GM18861 (cell line): ENCODE measurements at regions not wholly inside any gene's neighbourhood (a gene's known extent, or its start where the extent isn't known, plus 50 kb on each side); places are given as distances from the start of the nearest gene placed in this dataset.

Source experiments
- ATAC-seq: cut with Tn5 transposase; IDR thresholded peaks from one replicate; pipeline ENCODE4 v1.9.1; 2021; ENCODE audit not compliant: unreplicated experiment

DNA sequence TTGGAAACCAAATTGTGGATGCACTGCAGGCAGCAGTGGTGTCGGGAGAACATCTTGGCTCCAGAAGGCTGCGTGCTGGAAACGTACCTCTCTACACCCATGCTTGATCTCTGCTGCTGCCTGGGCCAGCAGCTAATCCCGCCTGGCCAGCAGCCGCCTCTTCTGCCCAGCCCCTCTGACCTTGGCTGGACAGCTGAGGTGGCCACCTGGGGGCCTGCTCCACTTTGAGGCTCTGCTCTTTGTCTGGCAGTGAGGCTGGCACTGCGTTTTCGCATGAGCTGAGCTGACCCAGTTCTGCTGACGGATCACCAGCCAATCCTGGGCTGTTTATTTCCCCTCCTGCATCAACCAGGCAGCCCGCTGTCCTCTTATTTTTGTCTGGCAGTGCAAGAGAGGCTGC is 154.9 kb downstream of the TENT4A start:
- ATAC-seq: no peak

- ATAC-seq: no peak
These were observed 155.5 kb downstream of the TENT4A start for GRCh38 chr5:6868575-6869215.

DNA sequence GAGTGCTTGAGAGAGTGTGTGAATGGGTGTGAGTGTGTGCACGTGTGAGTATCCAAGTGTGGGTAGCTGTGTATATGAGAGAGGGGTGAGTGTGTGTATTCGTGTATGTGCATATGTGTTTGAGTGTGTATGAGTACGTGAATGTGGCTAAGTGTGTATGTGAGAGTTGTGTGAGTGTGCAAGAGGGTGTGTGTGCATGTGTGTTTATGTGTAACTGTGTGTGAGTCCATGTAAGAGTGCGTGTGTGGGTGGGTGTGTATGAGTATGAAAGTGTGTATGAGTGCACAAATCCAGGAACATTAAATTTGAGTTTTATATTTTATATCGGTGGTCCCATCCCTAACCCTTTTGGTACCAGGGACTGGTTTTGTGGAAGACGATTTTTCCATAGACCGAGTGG is 156.4 kb downstream of the TENT4A start:
- no peak for ATAC-seq

GRCh38 chr5:6872441-6873160 is 159.4 kb downstream of the TENT4A start:
- no peak for ATAC-seq

- no peak for ATAC-seq
These were observed 160.1 kb downstream of the TENT4A start for GRCh38 chr5:6873359-6873758.

GRCh38 chr5:6875376-6875775 is 162.1 kb downstream of the TENT4A start:
- no peak for ATAC-seq

DNA sequence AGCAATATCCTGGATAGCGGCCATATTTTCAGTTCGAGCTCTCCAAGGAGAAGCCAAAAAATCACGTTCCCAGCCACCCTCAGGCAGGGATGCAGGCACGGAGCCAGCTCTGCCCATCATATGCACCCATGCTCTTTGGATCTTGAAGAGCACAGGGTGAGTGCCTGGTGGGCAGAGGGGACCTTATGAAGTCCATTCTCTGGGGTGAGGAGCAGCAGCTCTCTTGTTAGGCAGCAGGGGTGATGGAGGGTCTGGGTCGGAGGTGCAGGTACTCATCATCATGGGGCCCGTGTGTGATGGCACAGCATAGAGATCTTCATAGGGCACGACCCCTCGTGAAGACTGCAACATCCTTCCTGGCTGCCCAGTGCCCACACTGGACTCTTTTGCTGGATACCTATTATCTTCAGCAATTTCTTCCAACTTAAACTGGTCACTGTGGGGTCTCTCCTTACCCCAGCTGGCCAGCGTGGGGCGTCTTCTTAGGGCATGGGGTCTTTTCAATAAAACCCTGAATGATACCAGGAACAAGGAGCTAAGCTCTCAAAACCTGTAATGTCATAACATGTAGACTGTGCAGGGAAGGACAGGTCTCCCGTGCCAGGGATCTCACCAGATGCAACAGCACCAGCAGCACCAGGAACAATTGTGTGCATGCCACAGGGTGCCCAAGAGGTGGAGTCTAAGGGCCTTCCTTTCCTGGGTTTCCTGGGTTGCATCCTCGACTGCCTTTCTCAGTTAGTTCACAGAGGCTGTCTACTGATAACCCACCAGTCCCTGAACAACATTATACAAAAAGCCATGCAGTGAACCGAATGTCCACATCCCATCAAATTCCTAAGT is 165.0 kb downstream of the TENT4A start:
- no peak for ATAC-seq

DNA sequence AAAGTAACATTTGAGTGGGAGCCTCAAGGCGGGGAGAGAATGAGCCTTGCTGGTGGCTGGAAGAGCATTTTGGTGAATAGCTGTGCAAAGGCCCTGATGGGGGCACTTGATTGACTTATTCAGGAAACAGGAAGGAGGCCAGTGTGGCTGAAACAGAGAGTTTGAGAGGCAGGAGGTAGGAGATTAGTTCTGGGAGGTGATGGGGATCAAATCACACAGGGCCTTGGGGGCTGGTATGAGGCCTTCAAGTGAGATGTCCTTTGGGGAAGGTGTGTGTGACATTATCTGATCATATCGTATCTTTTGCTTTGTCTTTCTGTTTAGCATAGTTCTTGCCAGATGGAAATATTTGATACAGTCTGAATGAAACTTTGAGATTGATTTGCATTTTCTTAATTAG is 172.3 kb downstream of the TENT4A start:
- ATAC-seq: no peak

GRCh38 chr5:6886866-6887265 is 173.6 kb downstream of the TENT4A start:
- ATAC-seq: no peak

GRCh38 chr5:6889030-6889429 is 175.8 kb downstream of the TENT4A start:
- ATAC-seq: no peak

- ATAC-seq: no peak
These were observed 186.0 kb downstream of the TENT4A start for GRCh38 chr5:6899221-6899620.

GRCh38 chr5:6900247-6901227 is 187.3 kb downstream of the TENT4A start:
- no peak for ATAC-seq

GRCh38 chr5:6902094-6902493 is 188.9 kb downstream of the TENT4A start:
- ATAC-seq: no peak

DNA sequence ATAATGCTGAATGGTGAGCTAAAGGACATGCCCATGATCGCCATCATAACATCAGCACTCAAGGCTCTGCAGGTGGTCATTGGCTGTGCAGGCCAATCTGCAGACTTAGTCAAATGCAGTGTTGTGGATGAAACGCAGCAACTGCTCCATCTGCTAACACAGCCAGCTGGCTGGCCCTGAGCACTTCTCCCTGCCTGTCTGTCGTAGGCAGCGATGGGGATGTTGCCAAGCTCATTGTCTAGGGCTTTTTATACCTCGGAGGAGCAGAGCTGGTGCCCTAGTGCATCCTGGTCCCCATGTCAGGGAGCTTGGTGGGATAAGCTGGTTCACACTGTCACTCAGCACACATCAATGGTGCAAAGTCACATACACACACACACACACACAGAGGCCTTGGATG is 189.4 kb downstream of the TENT4A start:
- ATAC-seq: no peak

- no peak for ATAC-seq
These were observed 190.7 kb downstream of the TENT4A start for GRCh38 chr5:6903934-6904333.

DNA sequence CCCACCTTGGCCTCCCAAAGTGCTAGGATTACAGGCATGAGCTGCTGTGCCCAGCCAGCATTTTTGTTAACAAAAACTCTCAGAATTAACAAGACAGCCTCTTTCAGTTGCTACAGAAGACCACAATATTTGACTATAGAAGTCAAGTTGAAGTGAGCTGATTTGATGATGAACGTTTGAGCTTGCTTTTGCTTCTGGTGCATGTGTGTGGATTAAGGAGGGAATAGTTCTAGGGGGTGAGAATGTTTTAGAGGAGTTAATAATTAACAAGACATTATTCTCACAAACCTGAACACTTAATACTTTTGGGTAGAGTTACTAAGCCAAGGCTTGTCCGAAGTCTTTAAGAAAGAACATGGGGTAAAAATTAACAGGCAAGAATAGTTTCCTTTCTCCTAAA is 191.6 kb downstream of the TENT4A start:
- ATAC-seq: no peak

GRCh38 chr5:6905423-6905822 is 192.2 kb downstream of the TENT4A start:
- ATAC-seq: no peak

- no peak for ATAC-seq
These were observed 192.7 kb downstream of the TENT4A start for GRCh38 chr5:6905883-6906282.

DNA sequence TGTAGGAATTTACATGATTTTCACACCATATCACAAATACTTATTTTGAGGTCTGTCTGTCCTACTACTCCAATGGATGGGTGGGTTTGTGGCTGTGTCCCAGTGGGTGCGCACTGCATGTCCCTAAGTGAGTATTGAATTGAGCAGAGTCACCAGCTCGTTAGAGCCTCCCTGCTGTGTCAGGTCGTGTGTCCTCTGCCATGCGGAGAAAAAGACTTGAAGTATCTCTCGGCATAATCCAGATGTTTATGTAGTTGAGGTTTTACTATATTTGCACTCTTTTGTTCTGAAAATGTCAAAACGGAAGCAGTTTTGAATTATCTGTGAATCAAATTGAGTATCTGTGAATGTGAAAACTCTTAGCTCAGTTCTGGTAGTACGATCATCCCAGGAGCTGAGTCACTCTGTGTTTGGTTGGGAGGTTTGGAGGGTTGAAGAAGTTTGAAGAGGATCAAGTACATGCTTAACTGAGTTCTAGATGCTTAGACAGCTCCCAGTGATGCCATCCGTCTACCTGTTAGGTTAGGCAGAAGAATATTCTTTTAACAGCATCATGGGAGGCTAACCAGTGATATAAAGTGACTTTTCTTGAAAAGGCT is 194.2 kb downstream of the TENT4A start:
- no peak for ATAC-seq

GRCh38 chr5:6909901-6910300 is 196.7 kb downstream of the TENT4A start:
- no peak for ATAC-seq
